IMR-90 (cell line): ENCODE measurements at regions not wholly inside any gene's neighbourhood (a gene's known extent, or its start where the extent isn't known, plus 50 kb on each side); places are given as distances from the start of the nearest gene placed in this dataset.

Source experiments
- ATAC-seq: fragments of 200-7000 bp; cut with Tn5 transposase; 2 replicates; pipeline ENCODE4 v1.9.1; 2020; ENCODE audit warnings: low read depth, mild to moderate bottlenecking, moderate library complexity
- BruUV-seq: library from RNA; stranded (reverse); fragments of 400-500 nt; replicated peaks from 2 replicates; lab custom pipeline; 2021; lab: Mats Ljungman, UMichigan
- CTCF ChIA-PET: fragments of 300-600 bp; formaldehyde crosslinking; extraction: SDS; loops from one replicate; lab custom pipeline; 2021; ENCODE audit warnings: antibody characterized with exemption; lab: Yijun Ruan, JAX
- POLR2A ChIA-PET: fragments of 300-600 bp; sonication (Branson Sonifier 250); formaldehyde crosslinking; loops from one replicate; lab custom pipeline; 2022; ENCODE audit warnings: antibody characterized with exemption; ENCODE audit not compliant: unreplicated experiment; lab: Charles Lee
- DNase-seq: peaks from one replicate; pipeline ENCODE4 v3.0.0; 2013
- H2AFZ ChIP-seq: replicated peaks from 2 replicates; pipeline ENCODE3; 2013; ENCODE audit warnings: low read length, mild to moderate bottlenecking; ENCODE audit not compliant: poor library complexity
- H2AK5ac ChIP-seq: 2 replicates; pipeline ENCODE4 v1.6.1; 2013; ENCODE audit warnings: low read depth, low read length, inconsistent platforms
- H2AK9ac ChIP-seq: replicated peaks from 2 replicates; pipeline ENCODE3; 2013; ENCODE audit warnings: mild to moderate bottlenecking, low read depth, low read length, moderate library complexity; ENCODE audit not compliant: poor library complexity
- H2BK120ac ChIP-seq: 2 replicates; pipeline ENCODE4 v1.6.1; 2013; ENCODE audit warnings: low read depth, low read length, inconsistent platforms
- H2BK15ac ChIP-seq: 3 replicates; pipeline ENCODE4 v1.6.1; 2013; ENCODE audit warnings: low read depth, low read length, inconsistent platforms
- H2BK20ac ChIP-seq: 2 replicates; pipeline ENCODE4 v1.6.1; 2013; ENCODE audit warnings: low read depth, mild to moderate bottlenecking, inconsistent platforms, low read length, moderate library complexity
- H2BK5ac ChIP-seq: 2 replicates; pipeline ENCODE4 v1.6.1; 2013; ENCODE audit warnings: mild to moderate bottlenecking, low read depth, low read length, inconsistent platforms; ENCODE audit not compliant: poor library complexity, severe bottlenecking
- H3K14ac ChIP-seq: replicated peaks from 2 replicates; pipeline ENCODE4 v1.6.1; 2013; ENCODE audit warnings: low read depth, low read length, inconsistent platforms
- H3K18ac ChIP-seq: 2 replicates; pipeline ENCODE4 v1.6.1; 2013; ENCODE audit warnings: low read depth, low read length, control low read depth
- H3K23ac ChIP-seq: 2 replicates; pipeline ENCODE4 v1.6.1; 2013; ENCODE audit warnings: low read depth, low read length, inconsistent platforms
- H3K27ac ChIP-seq: 2 replicates; pipeline ENCODE4 v1.5.1; 2013; ENCODE audit warnings: mild to moderate bottlenecking, control low read depth, low read length; ENCODE audit not compliant: insufficient read depth
- H3K27me3 ChIP-seq: 2 replicates; pipeline ENCODE4 v1.6.1; 2013; ENCODE audit warnings: low read length; ENCODE audit not compliant: control insufficient read depth, insufficient read depth
- H3K36me3 ChIP-seq: 2 replicates; pipeline ENCODE4 v1.6.1; 2013; ENCODE audit warnings: low read length, mixed read lengths; ENCODE audit not compliant: control insufficient read depth, insufficient read depth
- H3K4ac ChIP-seq: 2 replicates; pipeline ENCODE4 v1.6.1; 2013; ENCODE audit warnings: low read depth, low read length, inconsistent platforms
- H3K4me1 ChIP-seq: 2 replicates; pipeline ENCODE4 v1.6.1; 2013; ENCODE audit warnings: low read length, mixed read lengths; ENCODE audit not compliant: control insufficient read depth, insufficient read depth
- H3K4me2 ChIP-seq: 2 replicates; pipeline ENCODE4 v1.6.1; 2013; ENCODE audit warnings: low read depth, mild to moderate bottlenecking, control low read depth, low read length, moderate library complexity
- H3K4me3 ChIP-seq: 2 replicates; pipeline ENCODE4 v1.5.1; 2013; ENCODE audit warnings: low read depth, mild to moderate bottlenecking, control low read depth, low read length, moderate library complexity; ENCODE audit not compliant: insufficient read depth
- H3K56ac ChIP-seq: 2 replicates; pipeline ENCODE4 v1.6.1; 2013; ENCODE audit warnings: low read length, inconsistent platforms; ENCODE audit not compliant: insufficient read depth; ENCODE audit errors: extremely low read depth
- H3K79me1 ChIP-seq, 2 experiments: 2 replicates each; pipeline ENCODE4 v1.6.1; 2013; ENCODE audit warnings: low read length in 2 of 2, inconsistent platforms in 1 of 2, low read depth in 1 of 2
- H3K9ac ChIP-seq: 2 replicates; pipeline ENCODE4 v1.6.1; 2013; ENCODE audit warnings: low read depth, low read length, control low read depth
- H3K9me1 ChIP-seq: 2 replicates; pipeline ENCODE4 v1.6.1; 2013; ENCODE audit warnings: low read length, inconsistent platforms; ENCODE audit not compliant: insufficient read depth
- H3K9me3 ChIP-seq: 2 replicates; pipeline ENCODE4 v1.6.1; 2013; ENCODE audit warnings: low read length; ENCODE audit not compliant: control insufficient read depth, insufficient read depth
- H4K20me1 ChIP-seq: 2 replicates; pipeline ENCODE4 v1.6.1; 2013; ENCODE audit warnings: low read length, inconsistent platforms; ENCODE audit not compliant: insufficient read depth
- H4K5ac ChIP-seq: 2 replicates; pipeline ENCODE4 v1.6.1; 2013; ENCODE audit warnings: mild to moderate bottlenecking, low read depth, low read length, control low read depth
- H4K8ac ChIP-seq, 2 experiments: 2 replicates each; pipeline ENCODE4 v1.6.1; 2013; ENCODE audit warnings: low read depth in 2 of 2, low read length in 2 of 2, control low read depth in 1 of 2, inconsistent platforms in 1 of 2
- H4K91ac ChIP-seq: 2 replicates; pipeline ENCODE4 v1.6.1; 2013; ENCODE audit warnings: low read depth, low read length, inconsistent platforms; ENCODE audit not compliant: insufficient read depth
- CEBPB ChIP-seq: IDR thresholded peaks from 2 replicates; pipeline ENCODE4 v1.6.1; 2012; ENCODE audit warnings: low read depth, low read length, improper control_type of control experiment
- CHD1 ChIP-seq: IDR thresholded peaks from 2 replicates; pipeline ENCODE4 v1.6.1; 2012; ENCODE audit warnings: low read depth, low read length, improper control_type of control experiment
- CTCF ChIP-seq: conservative IDR thresholded peaks from 2 replicates; pipeline ENCODE4 v1.5.1; 2012; ENCODE audit warnings: mild to moderate bottlenecking, low read depth, low read length, improper control_type of control experiment
- MAZ ChIP-seq: IDR thresholded peaks from 2 replicates; pipeline ENCODE4 v1.6.1; 2012; ENCODE audit warnings: low read depth, mild to moderate bottlenecking, low read length, improper control_type of control experiment, moderate library complexity, borderline replicate concordance
- MXI1 ChIP-seq: IDR thresholded peaks from 2 replicates; pipeline ENCODE4 v1.6.1; 2012; ENCODE audit warnings: low read depth, mild to moderate bottlenecking, low read length, moderate library complexity, borderline replicate concordance
- RAD21 ChIP-seq: IDR thresholded peaks from 2 replicates; pipeline ENCODE4 v1.6.1; 2012; ENCODE audit warnings: low read length, improper control_type of control experiment
- RCOR1 ChIP-seq: IDR thresholded peaks from 2 replicates; pipeline ENCODE4 v1.6.1; 2012; ENCODE audit warnings: mild to moderate bottlenecking, low read length, improper control_type of control experiment; ENCODE audit not compliant: insufficient replicate concordance
- RFX5 ChIP-seq: IDR thresholded peaks from 2 replicates; pipeline ENCODE4 v1.8.0; 2012; ENCODE audit warnings: low read depth, mild to moderate bottlenecking, low read length, moderate library complexity
- SMC3 ChIP-seq: fragments of 150-350 bp; IDR thresholded peaks from 2 replicates; pipeline ENCODE4 v1.6.1; 2016; ENCODE audit warnings: low read depth, mild to moderate bottlenecking, antibody characterized with exemption, low read length, moderate library complexity
- WGBS, 2 experiments: methylation state at CpG; one replicate each; pipeline versions ENCODE4 v1.1.5 to v1.1.7; 2013; ENCODE audit warnings: missing lambda C conversion rate in 2 of 2; ENCODE audit not compliant: insufficient read length in 1 of 2; ENCODE audit errors: extremely low coverage in 2 of 2; 5-methylcytosine and 5-hydroxymethylcytosine counted together
- dilution Hi-C: fragments of 300-500 bp; cut with HindIII; formaldehyde crosslinking; loops from one replicate; pipeline ENCODE4 v1.14.3; 2018; ENCODE audit warnings: low sequenced_read_pairs; ENCODE audit not compliant: unreplicated experiment
- in situ Hi-C: fragments of 300-500 bp; cut with MboI; formaldehyde crosslinking; loops from 3 replicates; pipeline ENCODE4 v1.14.3; 2019; ENCODE audit warnings: low sequenced_read_pairs, inconsistent platforms, mixed read lengths
- intact Hi-C: fragments of 100-400 bp; cut with micrococcal nuclease; formaldehyde crosslinking; loops from 2 replicates; pipeline ENCODE4 v1.10.0; 2022
- TF ChIP-seq, protein P1 (sequence below): fragments of 150-350 bp; IDR thresholded peaks from 2 replicates; pipeline ENCODE4 v1.6.1; 2017; ENCODE audit warnings: mild to moderate bottlenecking, antibody characterized with exemption, low read length, low read depth

DNA sequence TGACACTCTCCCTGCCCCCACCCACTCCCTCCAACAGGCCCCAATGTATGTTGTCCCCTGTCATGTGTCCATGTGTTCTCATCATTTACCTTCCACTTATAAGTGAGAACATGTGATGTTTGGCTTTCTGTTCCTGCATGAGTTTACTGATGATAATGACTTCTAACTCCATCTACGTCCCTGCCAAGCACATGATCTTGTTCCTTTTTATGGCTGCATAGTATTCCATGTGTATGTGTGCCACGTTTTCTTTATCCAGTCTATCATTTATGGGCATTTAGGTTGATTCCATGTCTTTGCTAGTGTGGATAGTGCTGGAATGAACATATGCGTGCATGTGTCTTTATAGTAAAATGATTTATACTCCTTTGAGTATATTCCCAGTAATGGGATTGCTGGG is 100.0 kb upstream of the LHX5 start:
- no peak for ATAC-seq
- H3K23ac ChIP-seq, result no peak overlapping the region
- no peak overlapping the region for H2BK20ac ChIP-seq
- ChIA-PET POLR2A (no interaction called here), CTCF (no interaction called here)
- H3K27me3 ChIP-seq, result no peaks in the 10 kb centered on the region
- H2BK15ac ChIP-seq, result no peak overlapping the region
- no peak overlapping the region for H3K27ac ChIP-seq
- H2BK5ac ChIP-seq, result no peak overlapping the region
- no peak overlapping the region for H3K14ac ChIP-seq
- no peak overlapping the region for H3K4me2 ChIP-seq
- H3K4ac ChIP-seq, result no peak overlapping the region
- no peak overlapping the region for H3K9ac ChIP-seq
- no peaks in the 10 kb centered on the region for H3K4me1 ChIP-seq
- H2AK9ac ChIP-seq, result no peak overlapping the region
- no peak overlapping the region for H4K91ac ChIP-seq
- no peaks in the 10 kb centered on the region for H3K9me1 ChIP-seq
- no peaks in the 10 kb centered on the region for H4K20me1 ChIP-seq
- H3K9me3 ChIP-seq, result no peaks in the 10 kb centered on the region
- no peak overlapping the region for H2AFZ ChIP-seq
- H3K56ac ChIP-seq, result no peak overlapping the region
- no peak overlapping the region for H3K4me3 ChIP-seq
- H4K8ac ChIP-seq, result no peak overlapping the region
- H2BK120ac ChIP-seq, result no peak overlapping the region
- intact Hi-C loops, result no loop called here
- H3K36me3 ChIP-seq, result no peaks in the 10 kb centered on the region
- H2AK5ac ChIP-seq, result no peak overlapping the region
- no peak overlapping the region for H4K5ac ChIP-seq
- dilution Hi-C loops, result no loop called here
- no peak for DNase-seq
- no TSS peak for BruUV-seq
- WGBS, 2 experiments, result no CpG with 5 or more reads among the region's 3 CpGs
- no peaks in the 10 kb centered on the region for H3K79me1 ChIP-seq
- H3K18ac ChIP-seq, result no peak overlapping the region
- TF ChIP-seq RFX5 (no peak), CTCF (no peak), RAD21 (no peak), MXI1 (no peak), MAZ (no peak), RCOR1 (no peak), CEBPB (no peak), SMC3 (no peak), CHD1 (no peak)
- TF ChIP-seq, protein P1, sequence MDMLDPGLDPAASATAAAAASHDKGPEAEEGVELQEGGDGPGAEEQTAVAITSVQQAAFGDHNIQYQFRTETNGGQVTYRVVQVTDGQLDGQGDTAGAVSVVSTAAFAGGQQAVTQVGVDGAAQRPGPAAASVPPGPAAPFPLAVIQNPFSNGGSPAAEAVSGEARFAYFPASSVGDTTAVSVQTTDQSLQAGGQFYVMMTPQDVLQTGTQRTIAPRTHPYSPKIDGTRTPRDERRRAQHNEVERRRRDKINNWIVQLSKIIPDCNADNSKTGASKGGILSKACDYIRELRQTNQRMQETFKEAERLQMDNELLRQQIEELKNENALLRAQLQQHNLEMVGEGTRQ, result no peak
- in situ Hi-C loops, result no loop called here
